HG03103 (cell line): ENCODE measurements at regions not wholly inside any gene's neighbourhood (a gene's known extent, or its start where the extent isn't known, plus 50 kb on each side); places are given as distances from the start of the nearest gene placed in this dataset.

Source experiments
- ATAC-seq: cut with Tn5 transposase; IDR thresholded peaks from one replicate; pipeline ENCODE4 v1.9.1; 2021; ENCODE audit warnings: low read depth; ENCODE audit not compliant: unreplicated experiment

DNA sequence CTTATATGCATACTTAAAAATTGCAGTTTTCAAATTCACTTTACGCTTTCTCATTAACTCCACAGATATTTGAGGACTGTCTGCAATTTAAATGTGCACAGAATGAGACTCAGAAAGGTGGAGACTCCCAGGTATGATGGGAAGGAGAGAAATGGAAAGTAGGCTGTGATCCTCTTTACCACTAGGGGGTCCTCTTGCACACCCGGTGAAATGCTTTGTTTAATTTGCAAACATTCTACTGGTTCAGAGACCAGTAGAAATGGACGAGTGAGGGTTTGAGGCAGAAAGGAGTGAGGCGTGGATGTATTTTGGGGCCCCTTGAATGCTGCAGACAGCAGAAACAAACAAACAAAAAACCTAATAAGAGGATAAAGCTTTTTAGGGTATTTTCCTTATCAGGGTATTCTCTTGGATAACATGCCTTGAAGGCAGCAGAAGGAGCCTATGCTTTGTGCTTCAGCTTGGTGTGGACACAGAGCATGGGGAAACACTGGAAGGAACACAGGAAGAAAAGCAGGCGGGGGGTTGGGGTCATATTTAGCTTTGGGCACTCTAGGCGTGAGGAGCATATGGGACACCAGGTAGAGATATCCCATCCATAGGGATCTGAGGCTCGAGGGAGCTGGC lies 410.1 kb downstream of the DMRT2 start:
- ATAC-seq, result no peak

DNA sequence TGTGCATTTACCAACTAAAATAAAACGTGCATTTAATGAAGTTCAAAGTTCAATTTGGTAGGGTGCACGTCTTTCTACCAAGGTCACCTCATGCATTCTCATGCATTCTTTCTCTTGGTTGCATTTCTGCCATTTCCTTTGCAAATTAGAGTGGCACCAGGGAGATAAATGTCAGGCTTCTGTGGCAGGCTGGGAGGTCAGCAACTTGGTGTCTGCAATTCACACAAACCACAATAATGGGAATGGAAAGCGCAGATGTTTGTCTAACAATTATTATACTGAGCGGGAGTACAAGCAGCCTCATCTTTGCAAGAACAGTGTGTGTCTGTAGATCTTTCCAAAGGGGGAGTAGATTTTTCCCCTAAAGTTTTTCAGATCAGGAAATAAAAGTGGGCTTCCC lies 411.7 kb downstream of the DMRT2 start:
- no peak for ATAC-seq

DNA sequence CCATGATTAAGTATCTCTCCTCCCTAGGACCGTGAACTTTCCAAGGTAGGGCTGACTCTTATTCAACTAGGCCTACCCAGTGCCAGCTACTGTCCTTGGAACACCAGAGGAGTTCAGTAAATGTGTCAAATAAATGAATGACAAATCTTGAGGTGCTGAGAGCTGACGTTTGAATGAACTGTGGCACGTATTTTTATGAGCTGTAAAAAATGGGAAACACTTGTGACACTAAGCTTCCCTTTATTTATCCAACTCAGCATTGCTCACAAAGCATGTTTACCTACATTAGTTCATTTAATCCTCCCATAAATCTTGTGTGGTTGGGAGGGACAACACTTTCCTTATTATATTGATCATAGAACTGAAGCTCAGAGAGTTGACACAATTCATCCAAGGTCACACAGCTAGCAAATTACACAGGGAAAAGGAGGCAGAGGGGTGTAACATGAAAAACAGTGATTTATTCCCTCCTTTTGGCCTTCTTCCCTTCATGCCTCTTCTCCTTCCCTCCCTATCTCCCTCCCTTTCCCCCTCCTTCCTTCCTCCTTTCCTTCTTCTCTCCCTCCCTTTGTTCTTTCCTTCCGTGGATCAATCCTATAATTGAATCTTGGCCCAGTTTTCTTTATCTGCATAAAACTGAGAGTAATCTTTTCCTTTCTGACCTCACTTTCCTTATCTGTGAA lies 412.6 kb downstream of the DMRT2 start:
- no peak for ATAC-seq

DNA sequence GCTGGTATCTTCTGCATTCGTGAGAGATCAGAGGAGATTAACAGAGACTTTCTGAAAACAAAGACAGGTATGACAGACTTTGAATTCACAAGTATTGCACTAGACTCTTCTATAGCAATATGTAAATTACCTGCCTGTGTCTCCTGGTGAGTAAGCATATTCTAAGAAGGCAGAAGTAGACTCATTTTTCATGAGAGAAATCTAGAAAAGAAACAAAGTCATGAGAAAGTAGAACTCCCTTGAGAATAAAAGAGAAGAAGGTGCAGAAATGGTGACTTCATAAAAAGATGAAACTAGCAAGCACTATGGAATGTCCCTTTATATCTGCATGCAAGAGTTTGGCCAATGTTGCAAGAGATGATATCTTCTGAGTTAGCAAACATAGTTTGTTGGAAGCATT lies 419.8 kb downstream of the DMRT2 start:
- peak; percentile 90 for ATAC-seq

DNA sequence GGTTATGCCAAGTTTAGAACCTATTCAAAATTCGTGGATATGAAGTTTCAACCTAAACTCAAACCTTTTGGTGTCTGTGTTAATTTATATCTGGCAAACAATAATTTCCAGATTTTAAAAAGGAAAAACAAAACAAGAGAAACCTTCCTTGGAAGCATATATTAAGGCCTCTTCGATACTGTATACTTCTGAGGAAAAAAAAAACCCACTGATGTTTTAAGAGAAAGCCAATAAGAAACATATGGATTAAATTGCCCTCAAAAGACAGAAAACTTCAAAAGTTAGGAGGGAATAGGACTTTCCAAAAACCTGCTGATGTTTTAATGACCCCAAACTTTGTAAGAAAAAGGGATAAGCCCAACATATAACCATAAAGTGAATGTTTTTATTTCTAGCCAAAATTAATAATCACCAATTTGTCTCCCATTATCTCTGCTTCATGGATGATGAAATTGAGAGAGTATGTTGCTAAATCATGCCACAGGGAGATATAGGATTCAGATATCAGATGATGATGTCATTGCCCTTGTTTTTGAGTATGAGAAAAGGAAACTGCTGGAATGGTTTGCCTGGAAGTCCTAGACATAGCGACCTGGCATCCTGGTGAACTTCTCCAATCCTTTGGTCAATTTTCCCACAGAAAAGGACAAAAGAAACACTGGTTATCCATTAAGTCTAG lies 423.9 kb downstream of the DMRT2 start:
- no peak for ATAC-seq

DNA sequence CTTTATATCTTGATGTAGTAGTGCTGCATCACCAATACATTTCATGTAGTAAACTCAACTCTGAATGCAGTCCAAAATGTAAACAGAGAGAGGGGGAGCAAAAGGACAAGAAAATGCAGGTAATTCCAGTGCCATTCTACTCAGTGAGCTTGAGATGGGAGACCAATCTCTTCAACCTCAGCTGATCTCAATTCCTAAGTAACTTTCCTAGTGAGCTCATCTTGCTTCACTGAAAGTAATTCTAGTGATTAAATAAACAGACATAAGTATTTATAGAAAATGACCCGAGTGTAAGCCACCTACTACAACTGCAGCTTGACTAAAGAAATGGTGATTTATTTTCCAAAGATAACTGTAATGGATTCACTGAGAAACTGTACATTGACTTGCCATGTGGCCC lies 424.5 kb downstream of the DMRT2 start:
- ATAC-seq, result no peak

DNA sequence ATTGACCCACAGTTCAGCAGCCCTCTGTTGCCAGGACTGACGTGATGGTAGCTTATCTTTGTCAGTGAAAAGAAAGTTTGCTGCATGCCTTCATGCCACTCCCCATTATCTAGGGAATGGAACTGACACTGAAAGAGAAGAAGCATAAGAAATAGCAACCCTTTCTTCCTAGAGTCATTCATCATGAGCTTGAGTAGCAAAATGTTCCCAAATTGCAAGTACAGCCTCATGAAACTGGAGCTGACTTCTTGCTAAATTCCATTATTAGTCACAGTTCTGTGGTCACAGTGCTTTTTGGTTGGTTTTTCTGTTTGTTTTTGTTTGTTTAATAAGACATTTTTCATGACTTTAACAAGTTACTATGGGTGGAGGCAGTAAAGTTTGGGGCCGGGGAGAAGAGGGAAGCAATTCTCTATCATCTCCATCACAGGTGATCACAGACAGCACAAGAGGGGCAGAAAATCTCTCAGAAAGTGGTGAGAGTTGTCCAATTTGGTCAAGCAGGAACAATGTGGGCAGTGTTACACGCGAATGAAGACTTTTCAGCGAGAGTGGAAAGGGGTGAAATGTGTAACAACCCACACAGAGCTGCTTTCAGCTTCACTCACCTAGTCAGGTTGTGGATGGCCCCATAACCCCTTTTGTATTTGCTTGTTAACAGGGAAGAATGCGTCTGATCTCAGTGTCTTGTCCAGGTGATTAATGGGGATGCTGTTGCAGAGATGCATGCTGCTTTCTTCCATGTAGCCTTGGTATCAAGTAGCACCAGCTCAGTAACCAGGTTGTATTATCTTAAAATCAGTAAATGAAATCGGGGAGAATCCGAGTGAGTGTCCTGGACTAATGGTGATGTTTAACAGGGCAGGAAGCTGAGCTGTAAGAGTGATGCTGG lies 440.4 kb downstream of the DMRT2 start:
- peak; percentile 59 for ATAC-seq

DNA sequence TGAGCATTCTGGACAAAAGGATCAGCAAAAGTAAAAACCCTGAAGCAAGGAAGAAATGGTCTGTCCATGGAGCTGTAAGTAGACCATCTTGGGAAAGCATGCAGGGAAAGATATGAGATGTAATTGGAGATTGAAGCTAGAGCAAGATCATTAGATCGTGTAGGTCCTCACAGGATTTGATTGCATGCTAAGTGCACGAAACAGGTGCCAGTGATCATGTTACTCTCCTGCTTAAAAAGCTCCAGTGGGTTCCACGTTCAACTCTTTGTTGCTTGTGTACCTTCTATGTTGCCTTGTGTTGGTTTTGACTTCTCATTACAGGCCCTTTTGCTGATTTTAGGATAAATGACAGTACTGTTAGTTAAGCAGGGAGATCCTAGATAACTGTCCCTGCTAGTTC lies 442.0 kb downstream of the DMRT2 start:
- no peak for ATAC-seq

DNA sequence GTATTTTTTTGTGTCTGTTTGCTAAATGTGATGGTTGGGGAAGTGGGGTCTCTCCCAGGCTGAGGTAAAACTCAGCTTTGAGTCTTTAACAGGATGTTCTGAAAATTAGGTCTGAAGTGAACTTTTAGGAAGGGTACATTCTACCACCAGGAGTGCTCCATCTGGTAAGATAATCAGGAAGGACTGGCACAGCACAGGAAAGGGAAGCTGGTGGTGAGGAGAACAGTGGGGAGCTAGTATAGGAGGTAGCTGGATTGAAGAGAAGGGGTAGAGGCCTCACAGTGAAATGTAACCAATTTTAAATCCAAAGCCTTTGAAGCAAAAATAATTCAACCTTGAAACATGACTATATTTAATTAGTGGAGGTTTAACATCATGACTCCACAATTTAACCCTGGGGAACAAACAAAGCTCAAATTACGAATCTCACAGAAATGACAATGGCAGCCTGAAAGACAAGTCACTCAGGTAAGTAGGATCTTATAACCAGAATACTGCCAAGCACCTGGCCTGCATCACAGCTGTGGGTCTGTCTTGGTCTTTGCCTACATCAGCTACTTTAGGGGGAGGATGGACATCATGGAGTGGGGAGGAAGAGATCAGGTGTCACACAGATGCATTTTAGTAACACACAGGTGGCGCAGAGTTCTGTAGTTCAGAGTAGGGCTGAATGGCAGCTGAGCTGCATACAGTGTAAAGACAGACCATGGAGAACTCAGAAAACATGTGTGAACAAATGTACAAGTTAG lies 445.3 kb downstream of the DMRT2 start:
- no peak for ATAC-seq

DNA sequence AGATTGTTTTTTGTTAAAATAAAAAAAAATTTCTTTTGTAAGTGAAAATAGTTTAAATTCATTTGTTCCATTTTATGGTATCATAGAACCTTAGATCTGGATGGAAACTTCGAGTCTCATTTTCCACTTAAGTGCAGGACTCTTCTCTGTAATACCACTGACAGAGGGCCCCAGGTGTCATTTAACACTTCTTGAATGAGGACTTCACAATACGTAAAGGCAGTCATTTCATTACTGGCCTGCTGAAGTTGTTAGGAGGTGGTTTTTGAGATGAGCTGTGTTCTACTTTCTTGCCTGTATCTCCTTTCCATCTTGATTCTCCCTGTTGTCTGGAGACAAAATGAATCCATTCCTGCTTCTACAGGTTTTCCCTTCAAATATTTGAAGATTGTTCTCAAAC lies 455.3 kb downstream of the DMRT2 start:
- ATAC-seq, result no peak

DNA sequence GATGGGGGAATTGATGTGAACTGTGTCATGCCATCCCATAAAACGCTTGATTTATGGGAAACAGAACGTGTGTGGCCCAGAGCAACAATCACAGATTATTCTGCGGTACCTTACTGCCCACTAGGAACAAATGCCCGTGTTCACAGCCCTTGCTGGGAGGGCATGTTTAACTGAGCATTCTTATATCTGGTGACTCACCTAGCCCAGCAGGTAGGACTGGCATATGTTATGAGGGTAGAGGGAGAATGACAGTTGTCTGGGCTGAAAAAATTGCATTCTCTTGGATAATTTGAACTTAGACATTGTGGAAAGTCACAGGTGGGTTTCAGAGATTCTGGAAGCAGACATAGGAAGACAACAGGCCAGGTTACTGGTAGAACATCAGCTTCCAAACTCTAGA lies 460.6 kb downstream of the DMRT2 start:
- ATAC-seq, result no peak

DNA sequence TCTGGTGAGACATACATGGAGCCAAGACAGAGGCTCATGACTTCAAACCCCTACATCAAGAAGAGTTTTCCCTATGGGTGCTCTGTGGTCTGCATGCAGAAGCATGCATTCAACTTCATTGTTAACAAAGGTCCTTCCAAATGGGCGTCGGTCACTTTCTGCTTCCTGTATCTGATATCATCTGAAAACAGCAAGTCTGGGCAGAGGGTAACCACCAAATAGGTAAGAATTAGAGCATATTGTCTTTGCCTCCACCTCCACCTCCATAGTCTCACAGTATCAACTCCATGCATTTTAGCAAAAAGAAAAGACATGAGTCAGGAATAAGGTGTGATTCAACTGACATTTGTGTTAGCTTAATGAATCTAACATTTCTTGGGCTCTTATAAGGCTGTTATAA lies 462.9 kb downstream of the DMRT2 start:
- ATAC-seq, result no peak

DNA sequence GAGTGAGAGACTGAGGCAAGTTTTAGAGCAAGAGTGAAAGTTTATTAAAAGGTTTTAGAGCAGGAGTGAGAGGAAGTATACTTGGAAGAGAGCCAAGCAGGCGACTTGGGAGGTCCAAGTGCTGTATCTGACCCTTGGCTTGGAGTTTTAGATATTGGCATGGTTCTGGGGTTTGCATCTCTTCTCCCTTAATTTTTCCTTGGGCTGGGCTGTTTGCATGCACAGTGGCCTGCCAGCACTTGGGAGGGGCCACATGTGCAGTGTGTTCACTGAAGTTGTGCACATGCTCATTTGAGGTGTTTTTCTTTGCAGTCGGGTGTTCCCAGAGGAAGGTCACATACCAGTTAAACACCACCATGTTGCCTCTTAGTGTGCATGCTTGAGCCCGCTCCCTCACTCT lies 464.1 kb downstream of the DMRT2 start:
- ATAC-seq, result no peak

DNA sequence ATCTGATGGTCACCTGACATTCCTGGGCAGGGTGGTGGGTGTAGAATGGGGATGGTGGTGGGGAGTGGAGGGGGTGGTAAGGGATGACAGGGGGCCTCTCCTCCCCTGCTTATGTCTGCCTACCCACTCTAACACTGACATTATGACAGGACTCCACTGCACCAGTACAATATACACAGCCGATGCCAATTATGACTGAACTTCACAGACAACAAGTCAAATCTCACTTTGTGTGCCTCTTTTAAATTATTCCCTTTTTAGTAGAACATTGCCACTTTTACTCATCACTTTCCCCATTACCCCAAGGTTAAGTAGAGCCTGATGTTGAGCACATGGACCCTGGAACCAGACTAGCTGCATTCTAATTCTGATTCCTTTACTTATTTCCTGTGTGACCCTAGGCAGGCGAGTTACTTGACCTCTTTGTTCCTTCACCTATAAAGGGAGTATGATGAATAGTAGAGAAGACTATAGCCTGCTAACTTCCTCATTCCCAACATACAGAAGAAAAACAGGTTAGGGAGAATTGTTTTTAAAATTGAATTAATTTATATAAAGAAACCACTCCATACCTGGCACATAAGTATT lies 464.7 kb downstream of the DMRT2 start:
- no peak for ATAC-seq

DNA sequence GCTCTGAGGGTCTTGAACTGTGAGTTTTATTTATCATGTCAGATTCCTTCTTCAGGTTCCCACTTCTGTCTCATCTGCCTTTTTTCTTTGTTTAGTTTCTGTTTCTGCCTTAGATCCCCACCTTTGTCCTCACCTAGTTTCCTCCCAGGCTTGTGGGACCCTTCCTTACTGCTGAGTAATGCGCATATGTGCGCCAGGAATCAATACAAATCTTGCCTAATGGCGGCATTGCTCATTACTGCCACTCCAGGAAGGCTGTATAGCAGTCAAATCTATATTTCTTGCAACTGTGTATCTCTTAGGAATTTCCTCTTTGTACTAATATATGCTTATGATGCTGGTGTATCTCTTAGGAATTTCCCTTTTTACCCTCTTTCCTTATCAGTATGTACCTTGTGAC lies 465.4 kb downstream of the DMRT2 start:
- no peak for ATAC-seq

DNA sequence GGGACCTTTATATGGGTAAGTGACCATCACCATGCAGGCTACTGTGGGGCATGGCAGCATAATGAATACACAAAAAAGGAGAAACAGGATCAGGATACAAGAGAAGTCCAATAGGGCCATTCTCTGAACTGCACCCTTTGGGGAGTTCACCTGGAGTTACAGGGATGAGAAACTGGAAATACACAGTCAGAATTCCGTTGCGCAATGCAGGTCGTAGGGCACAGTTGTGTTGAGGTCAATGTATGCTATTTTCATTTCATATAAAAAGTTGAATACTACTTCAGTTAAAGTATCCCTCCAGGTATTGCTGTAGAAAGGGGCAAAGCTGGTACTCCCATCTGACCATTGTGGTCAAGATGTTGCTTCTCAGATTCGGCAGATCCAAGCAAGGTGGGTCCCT lies 471.4 kb downstream of the DMRT2 start:
- ATAC-seq, result no peak

DNA sequence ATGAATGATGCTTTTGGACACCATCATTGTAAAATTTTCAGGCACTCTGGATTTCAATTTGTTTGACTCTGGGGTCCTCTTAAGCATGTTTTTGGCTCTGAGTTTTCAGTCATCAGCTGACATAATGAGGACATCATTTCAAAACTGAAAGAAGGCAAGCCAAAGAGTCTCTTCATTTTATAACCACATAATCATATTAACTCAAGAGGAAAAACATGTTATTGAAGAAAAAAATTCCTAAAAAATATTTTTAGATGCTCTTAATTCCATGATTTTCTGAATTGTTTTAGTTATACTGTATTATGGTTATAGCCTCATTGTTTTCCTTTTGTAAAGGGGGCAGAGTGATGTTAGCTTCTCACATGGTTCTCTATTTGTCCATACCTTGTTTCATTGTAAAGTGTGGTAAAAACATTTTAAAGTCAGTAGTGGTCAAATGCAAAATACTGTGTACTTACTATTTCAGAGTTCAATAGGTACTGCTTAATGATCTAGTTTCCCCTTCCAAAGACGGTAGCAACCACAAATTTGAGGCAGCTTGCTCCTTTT lies 472.1 kb downstream of the DMRT2 start:
- no peak for ATAC-seq

DNA sequence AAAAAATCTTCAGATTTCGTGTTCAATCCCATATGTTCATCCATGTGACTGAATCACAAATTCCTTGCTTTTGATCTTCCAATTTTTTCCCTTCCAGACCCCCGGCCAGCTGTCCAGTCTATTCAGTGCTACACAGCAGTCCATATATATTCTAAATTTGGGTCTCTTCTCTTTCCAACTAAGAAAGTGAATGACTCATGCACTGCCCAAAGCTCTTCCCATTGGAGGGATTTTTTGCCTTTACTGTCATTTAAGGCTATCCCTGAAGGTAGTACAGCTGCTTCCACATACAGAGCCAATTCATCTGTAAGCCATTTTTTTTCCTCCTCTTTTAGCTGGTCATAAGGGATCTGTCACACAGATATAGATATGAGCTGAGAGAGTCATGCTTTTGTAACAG lies 478.3 kb downstream of the DMRT2 start:
- ATAC-seq, result no peak

DNA sequence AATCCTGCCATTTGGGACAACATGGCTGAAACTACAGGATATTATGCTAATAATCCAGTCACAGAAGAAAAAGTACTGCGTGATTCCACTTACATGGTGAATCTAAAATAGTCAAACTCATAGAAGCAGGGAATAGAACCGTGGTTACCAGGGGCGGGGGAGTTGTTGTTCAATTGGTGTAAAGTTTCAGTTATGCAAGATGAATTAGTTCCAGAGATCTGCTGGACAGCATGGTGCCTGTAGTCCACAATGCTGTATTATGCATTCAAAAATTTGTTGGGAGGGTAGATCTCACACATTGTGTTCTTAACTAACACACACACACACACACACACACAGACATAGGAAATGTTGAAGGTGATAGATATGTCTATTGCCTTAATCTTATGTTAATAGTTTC lies 480.5 kb downstream of the DMRT2 start:
- ATAC-seq, result no peak

DNA sequence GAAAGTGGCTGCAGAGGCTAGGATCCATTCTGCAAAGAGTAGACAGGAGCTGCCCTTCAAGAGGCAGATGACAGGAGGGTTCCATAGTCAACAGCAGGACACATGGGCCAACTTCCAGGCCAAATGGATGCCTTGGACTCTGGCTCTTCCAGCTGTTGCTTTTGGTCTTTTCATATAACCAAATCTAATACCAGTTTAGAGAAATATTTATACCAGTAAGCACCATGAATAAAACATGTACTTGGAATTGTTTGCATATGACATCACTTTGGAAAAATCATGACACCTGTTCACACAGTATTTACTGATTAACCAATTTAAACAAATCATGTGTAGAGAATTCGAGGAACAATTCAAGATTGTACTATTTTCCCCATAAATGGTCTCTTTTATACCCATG lies 481.3 kb downstream of the DMRT2 start:
- ATAC-seq, result no peak
